IPS-20b (cell line): ENCODE measurements at regions not wholly inside any gene's neighbourhood (a gene's known extent, or its start where the extent isn't known, plus 50 kb on each side); places are given as distances from the start of the nearest gene placed in this dataset.

Experiments used
- H3K27ac ChIP-seq: one replicate; pipeline ENCODE4 v1.5.1; 2013; ENCODE audit warnings: low read length
- H3K27me3 ChIP-seq: 2 replicates; pipeline ENCODE4 v1.6.1; 2013; ENCODE audit warnings: mild to moderate bottlenecking, low read length, inconsistent platforms; ENCODE audit not compliant: insufficient read depth
- H3K36me3 ChIP-seq: 2 replicates; pipeline ENCODE4 v1.6.1; 2013; ENCODE audit warnings: low read depth, mild to moderate bottlenecking, inconsistent platforms, low read length, moderate library complexity; ENCODE audit not compliant: insufficient read depth
- H3K4me1 ChIP-seq: 2 replicates; pipeline ENCODE4 v1.6.1; 2013; ENCODE audit warnings: mild to moderate bottlenecking, control low read depth, inconsistent platforms, low read length, moderate library complexity; ENCODE audit not compliant: insufficient read depth
- H3K4me3 ChIP-seq: 2 replicates; pipeline ENCODE4 v1.5.1; 2013; ENCODE audit warnings: mild to moderate bottlenecking, low read length, inconsistent platforms
- H3K9ac ChIP-seq: 2 replicates; pipeline ENCODE4 v1.6.1; 2013; ENCODE audit warnings: low read depth, mild to moderate bottlenecking, inconsistent platforms, low read length, moderate library complexity
- H3K9me3 ChIP-seq: 2 replicates; pipeline ENCODE4 v1.6.1; 2013; ENCODE audit warnings: mild to moderate bottlenecking, low read depth, low read length, inconsistent platforms; ENCODE audit not compliant: insufficient read depth

GRCh38 chr14:61125867-61126572 is 145.0 kb downstream of the SLC38A6 start:
- no peaks in the 10 kb centered on the region for H3K36me3 ChIP-seq
- H3K4me1 ChIP-seq: peaks cover 3% of the 10 kb centered on the region; the same call in 1 of the 2 replicates
- H3K27ac ChIP-seq: no peak overlapping the region
- H3K27me3 ChIP-seq: 0 out of 2 replicates have a peak, but pooled peaks cover 3% of the 10 kb centered on the region
- H3K9ac ChIP-seq: no peak overlapping the region
- peaks cover 4% of the 10 kb centered on the region; the same call in 1 of the 2 replicates for H3K9me3 ChIP-seq
- no peak overlapping the region for H3K4me3 ChIP-seq

DNA sequence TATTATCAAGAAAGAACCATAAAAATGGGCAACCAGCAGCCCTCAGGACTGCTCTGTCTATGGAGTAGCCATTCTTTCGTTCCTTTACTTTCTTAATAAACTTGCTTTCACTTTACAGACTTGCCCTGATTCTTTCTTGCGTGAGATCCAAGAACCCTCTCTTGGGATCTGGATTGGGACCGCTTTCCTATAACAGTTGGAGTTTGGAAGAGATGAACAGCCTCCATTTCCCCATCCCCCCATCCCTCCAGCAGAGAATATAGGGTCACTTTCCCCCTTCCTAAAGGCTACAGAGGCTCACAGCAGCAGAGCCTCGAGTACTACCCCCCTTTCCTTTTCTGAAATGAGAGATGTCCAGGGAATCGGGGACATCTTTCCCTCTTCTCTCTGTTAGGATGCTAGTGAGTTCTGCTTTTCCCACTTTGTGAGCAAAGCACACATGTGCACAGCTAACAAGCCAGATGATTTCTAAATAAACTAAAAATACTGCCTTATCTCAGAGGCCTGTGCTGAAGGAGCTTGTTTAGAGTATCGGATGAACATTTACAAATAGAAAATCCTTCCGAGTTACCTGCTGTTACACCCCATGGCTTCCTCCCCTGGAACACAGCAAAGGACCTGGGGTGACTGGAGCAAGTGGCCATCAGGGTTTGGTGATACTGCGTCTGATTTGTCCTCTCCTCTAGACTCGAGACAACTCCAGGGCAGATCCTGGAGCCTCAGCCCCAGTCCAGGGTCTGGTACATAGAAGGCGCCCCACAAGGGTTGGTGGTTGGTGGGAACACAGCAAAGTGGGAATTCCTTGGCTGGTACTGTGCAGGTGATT is 144.2 kb downstream of the SLC38A6 start:
- no peak overlapping the region for H3K4me3 ChIP-seq
- no peaks in the 10 kb centered on the region for H3K36me3 ChIP-seq
- H3K9ac ChIP-seq: no peak overlapping the region
- no peak overlapping the region for H3K27ac ChIP-seq
- H3K27me3 ChIP-seq: 0 out of 2 replicates have a peak, but pooled peaks cover 3% of the 10 kb centered on the region
- peaks cover 3% of the 10 kb centered on the region; the same call in 1 of the 2 replicates for H3K4me1 ChIP-seq
- peaks cover 7% of the 10 kb centered on the region; the same call in 1 of the 2 replicates for H3K9me3 ChIP-seq

- Histone ChIP-seq H3K4me1 (peaks cover 6% of the 10 kb centered on the region; the same call in 1 of the 2 replicates), H3K27me3 (0 out of 2 replicates have a peak, but pooled peaks cover 3% of the 10 kb centered on the region), H3K27ac (no peak overlapping the region), H3K4me3 (no peak overlapping the region), H3K9ac (no peak overlapping the region), H3K36me3 (no peaks in the 10 kb centered on the region), H3K9me3 (peaks cover 7% of the 10 kb centered on the region; the same call in 1 of the 2 replicates)
These were observed 141.8 kb downstream of the SLC38A6 start for GRCh38 chr14:61122862-61123261.

DNA sequence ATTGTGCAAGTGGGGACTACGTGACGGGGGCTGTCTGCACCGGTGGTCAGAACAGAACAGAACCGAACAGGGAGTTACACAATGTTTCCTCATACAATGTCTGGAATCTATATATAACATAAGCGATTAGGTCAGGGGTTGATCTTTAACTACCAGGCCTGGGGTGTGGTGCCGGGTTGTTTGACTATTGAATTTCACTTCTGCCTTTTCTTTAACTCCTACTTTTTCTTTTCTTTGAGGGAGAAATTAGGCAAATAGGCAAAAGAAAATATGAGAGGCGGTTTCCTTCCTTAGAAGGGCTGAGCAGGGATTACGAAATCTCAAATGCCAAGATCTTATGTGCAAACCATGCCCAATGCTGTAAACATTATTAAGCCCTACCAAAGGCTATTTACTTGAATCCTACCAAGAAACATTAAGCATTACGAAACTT is 140.3 kb downstream of the SLC38A6 start:
- Histone ChIP-seq H3K27ac (no peak overlapping the region), H3K9me3 (peaks cover 10% of the 10 kb centered on the region; the same call in 1 of the 2 replicates), H3K9ac (no peak overlapping the region), H3K4me1 (peaks cover 6% of the 10 kb centered on the region; the same call in 1 of the 2 replicates), H3K27me3 (0 out of 2 replicates have a peak, but pooled peaks cover 3% of the 10 kb centered on the region), H3K36me3 (no peaks in the 10 kb centered on the region), H3K4me3 (no peak overlapping the region)

GRCh38 chr14:61120576-61120975 is 139.5 kb downstream of the SLC38A6 start:
- no peaks in the 10 kb centered on the region for H3K36me3 ChIP-seq
- H3K27me3 ChIP-seq: 0 out of 2 replicates have a peak, but pooled peaks cover 1% of the 10 kb centered on the region
- peaks cover 6% of the 10 kb centered on the region; the same call in 1 of the 2 replicates for H3K4me1 ChIP-seq
- no peak overlapping the region for H3K27ac ChIP-seq
- no peak overlapping the region for H3K9ac ChIP-seq
- no peak overlapping the region for H3K4me3 ChIP-seq
- H3K9me3 ChIP-seq: peaks cover 16% of the 10 kb centered on the region

- H3K9ac ChIP-seq: peak overlapping the region; percentile 10; the same call in 1 of the 2 replicates
- no peaks in the 10 kb centered on the region for H3K36me3 ChIP-seq
- H3K4me3 ChIP-seq: no peak overlapping the region
- no peaks in the 10 kb centered on the region for H3K27me3 ChIP-seq
- H3K9me3 ChIP-seq: peaks cover 31% of the 10 kb centered on the region
- H3K4me1 ChIP-seq: peaks cover 6% of the 10 kb centered on the region; the same call in 1 of the 2 replicates
- H3K27ac ChIP-seq: no peak overlapping the region
These were observed 138.0 kb downstream of the SLC38A6 start for GRCh38 chr14:61119006-61119405.

- H3K27ac ChIP-seq: no peak overlapping the region
- H3K36me3 ChIP-seq: no peaks in the 10 kb centered on the region
- H3K9me3 ChIP-seq: peaks cover 37% of the 10 kb centered on the region
- H3K9ac ChIP-seq: no peak overlapping the region
- H3K4me3 ChIP-seq: no peak overlapping the region
- no peaks in the 10 kb centered on the region for H3K27me3 ChIP-seq
- H3K4me1 ChIP-seq: peaks cover 3% of the 10 kb centered on the region; the same call in 1 of the 2 replicates
These were observed 135.3 kb downstream of the SLC38A6 start for GRCh38 chr14:61116369-61116768.

DNA sequence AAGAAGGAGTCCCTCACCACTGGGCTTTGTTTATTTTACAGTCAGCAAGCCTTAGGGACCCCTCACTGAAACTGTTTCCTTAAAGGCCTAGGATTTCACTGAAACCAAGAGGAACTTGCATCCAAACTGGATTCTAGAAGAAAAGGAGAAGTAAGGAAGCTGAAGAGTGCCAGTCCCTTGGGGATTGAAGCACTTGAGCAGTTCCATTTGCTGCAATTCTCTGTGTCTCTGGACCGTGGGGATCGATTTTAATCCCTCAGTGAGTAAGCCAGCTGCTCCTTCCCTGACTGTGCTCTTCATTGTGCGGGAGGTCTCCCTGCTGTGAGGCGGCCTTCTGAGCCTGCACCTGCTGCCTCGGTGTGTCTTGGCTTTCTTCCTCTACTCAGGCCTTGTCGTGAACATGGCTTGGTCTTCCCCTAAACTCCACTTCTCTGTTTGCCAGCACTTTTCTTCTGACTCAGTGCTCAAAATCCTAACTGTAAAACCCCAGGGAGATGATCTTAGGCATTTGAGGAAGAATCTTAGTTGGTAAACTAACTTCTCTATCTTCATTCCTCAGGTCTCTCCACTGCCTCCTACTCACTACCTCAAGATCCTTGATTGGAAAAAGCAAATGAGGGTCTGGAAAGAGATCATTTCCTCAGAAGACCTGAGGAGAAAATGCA is 132.6 kb downstream of the SLC38A6 start:
- Histone ChIP-seq H3K4me1 (no peaks in the 10 kb centered on the region; the same call in 1 of the 2 replicates), H3K27ac (no peak overlapping the region), H3K36me3 (no peaks in the 10 kb centered on the region), H3K9me3 (peaks cover 31% of the 10 kb centered on the region), H3K27me3 (no peaks in the 10 kb centered on the region), H3K4me3 (no peak overlapping the region), H3K9ac (no peak overlapping the region)

- Histone ChIP-seq H3K36me3 (no peaks in the 10 kb centered on the region), H3K27me3 (no peaks in the 10 kb centered on the region), H3K4me1 (no peaks in the 10 kb centered on the region; the same call in 1 of the 2 replicates), H3K4me3 (no peak overlapping the region), H3K9ac (no peak overlapping the region), H3K9me3 (peaks cover 31% of the 10 kb centered on the region), H3K27ac (no peak overlapping the region)
These were observed 131.5 kb downstream of the SLC38A6 start for GRCh38 chr14:61112506-61112905.

- Histone ChIP-seq H3K27ac (no peak overlapping the region), H3K4me1 (no peaks in the 10 kb centered on the region; the same call in 1 of the 2 replicates)
These were observed 130.7 kb downstream of the SLC38A6 start for GRCh38 chr14:61111731-61112130.

GRCh38 chr14:61111209-61111665 is 130.2 kb downstream of the SLC38A6 start:
- H3K4me3 ChIP-seq: no peak overlapping the region
- peaks cover 27% of the 10 kb centered on the region for H3K9me3 ChIP-seq
- no peaks in the 10 kb centered on the region for H3K36me3 ChIP-seq
- H3K27ac ChIP-seq: no peak overlapping the region
- no peak overlapping the region for H3K9ac ChIP-seq
- no peaks in the 10 kb centered on the region; the same call in 1 of the 2 replicates for H3K4me1 ChIP-seq
- H3K27me3 ChIP-seq: no peaks in the 10 kb centered on the region

More at GRCh38 chr14:61111731-61112130, 130.7 kb downstream of the SLC38A6 start:
- Histone ChIP-seq H3K36me3 (no peaks in the 10 kb centered on the region), H3K4me3 (no peak overlapping the region), H3K9me3 (peaks cover 31% of the 10 kb centered on the region), H3K27me3 (no peaks in the 10 kb centered on the region), H3K9ac (no peak overlapping the region)
